Activated T-helper 1 cell treated with anti-CD3 and anti-CD28 coated beads, Interleukin-2, amount 50 U/mL, for 16 hours (primary cell): ENCODE measurements at regions not wholly inside any gene's neighbourhood (a gene's known extent, or its start where the extent isn't known, plus 50 kb on each side); places are given as distances from the start of the nearest gene placed in this dataset.
"Not testable (repeated sequence)": the region's sequence is repeated elsewhere in the genome, so short reads cannot be mapped to it uniquely, and the experiment has no call there.

Source experiments
- DNase-seq, 2 donors: peaks; one replicate each; pipeline ENCODE4 v3.0.0-alpha.2; 2020; ENCODE audit warnings: low read depth in 1 of 2, low spot score in 1 of 2

DNA sequence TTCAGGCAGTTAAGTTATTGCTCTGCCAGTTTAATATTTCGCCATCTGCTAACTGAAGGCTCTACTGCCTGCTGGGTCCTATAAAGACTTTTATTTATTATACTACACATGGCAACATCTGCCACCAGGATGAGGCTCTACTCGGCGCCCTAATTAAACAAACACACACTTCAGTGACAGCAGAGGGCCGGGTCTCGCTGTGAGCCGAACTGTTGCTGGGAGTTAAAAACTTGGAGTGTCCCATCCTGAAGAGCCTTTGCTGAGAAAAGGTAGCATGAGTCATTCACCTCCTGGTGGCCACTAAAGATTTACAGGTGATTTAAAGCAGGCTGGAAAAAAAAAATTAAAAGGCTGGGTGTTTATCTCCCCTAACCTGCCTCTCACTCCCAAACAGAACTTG lies 183.7 kb downstream of the NPIPA8 start:
- not testable (repeated sequence) for DNase-seq

DNA sequence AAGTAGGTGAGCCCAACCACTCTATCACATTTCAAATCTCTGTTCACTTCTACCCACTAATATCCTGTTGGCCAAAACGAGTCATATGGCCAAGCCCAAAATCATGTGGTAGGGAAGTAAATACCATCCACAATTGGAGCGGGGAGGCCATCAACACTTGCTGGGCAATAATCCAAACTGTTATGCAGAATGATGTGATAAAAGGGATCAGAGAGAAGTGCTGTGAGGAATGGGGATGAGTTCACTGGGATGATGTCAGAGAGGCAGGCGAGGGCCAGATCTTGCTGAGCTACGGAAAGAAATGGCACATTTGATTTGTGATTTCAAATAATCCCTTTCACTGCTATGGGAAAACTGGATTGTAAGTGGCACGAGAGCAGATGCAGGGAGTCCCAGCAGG lies 188.4 kb downstream of the NPIPA8 start:
- not testable (repeated sequence) for DNase-seq

DNA sequence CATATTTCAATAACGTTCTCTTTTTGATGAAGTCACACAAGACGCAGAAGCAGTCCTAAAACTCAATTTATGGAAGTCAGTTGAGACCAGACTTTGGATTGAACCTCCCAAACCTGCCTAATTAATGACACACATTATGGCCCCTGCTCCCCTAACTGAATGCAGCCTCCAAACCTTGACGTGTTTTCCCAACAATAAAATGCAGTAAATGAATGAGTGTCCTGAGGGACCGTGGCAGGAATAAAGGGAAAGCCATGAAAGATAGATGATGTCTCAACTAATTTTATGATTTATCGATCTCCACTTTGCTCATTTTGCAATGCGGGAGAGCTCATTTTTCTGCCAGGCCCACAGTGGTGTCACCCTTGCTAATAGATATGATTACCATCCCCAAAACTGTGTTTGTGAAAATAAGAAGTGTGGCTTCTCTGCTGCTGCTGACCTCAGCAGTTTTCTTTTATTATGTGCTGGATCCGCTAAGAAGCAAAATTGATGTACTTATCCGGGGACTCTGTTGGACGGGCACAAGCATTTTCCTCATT lies 189.9 kb downstream of the NPIPA8 start:
- DNase-seq: not testable (repeated sequence)

DNA sequence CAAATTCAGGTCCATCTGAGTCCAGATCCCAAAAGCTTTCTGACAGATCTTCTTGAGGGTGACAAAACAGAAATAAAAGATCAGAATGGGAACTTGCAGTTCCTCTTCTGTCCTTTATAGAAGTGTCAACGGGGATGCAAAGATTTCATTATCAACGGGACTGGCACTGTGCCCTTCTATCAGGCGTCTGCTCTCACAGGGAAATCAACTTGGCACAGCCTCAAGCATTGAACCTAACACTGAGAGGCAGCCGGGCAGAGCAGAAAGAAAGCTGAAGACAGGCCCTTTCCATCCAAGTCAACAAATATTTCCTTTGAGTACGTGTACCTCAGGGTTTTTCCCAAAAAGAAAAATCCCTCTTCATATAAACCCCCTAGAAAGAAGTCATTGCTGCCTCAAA lies 194.5 kb downstream of the NPIPA8 start:
- not testable (repeated sequence) for DNase-seq

DNA sequence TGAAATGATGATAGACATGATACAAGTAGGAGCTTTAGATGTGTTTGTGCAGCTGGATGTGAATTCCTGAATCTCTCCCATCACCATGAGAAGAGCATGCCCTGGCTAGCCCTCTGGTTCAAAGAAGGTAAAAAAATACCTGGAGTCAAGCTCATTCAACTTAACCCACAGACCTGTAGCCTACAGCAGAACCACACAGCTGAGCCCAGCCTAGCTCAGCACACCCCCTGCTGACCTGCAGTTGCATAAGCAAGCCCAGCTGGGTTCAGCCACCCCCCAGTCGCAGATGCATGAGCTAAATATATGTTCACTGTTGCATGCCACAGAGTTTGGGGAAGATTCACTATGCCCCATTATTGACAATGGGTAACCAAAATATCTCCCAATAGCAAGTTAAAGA lies 200.2 kb downstream of the NPIPA8 start:
- not testable (repeated sequence) for DNase-seq

DNA sequence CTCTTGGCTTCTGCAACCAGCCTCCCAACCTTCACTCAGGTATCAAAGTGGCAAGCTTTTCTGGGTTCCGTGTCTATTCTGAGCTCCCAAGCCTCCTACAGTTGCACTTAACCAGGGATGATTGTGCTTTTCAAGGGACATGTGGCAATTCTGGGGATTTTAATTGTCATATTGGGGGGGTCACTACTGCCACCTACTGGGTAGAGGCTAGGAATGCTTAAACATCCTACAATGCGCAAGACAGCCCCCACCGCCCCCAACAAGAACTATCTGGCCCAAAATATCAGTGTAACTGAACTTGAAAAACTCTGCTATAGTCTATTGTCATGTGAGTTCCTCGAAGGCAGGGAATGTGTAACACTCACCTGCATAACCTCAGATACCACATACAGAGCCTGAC lies 201.5 kb downstream of the NPIPA8 start:
- DNase-seq: not testable (repeated sequence)

DNA sequence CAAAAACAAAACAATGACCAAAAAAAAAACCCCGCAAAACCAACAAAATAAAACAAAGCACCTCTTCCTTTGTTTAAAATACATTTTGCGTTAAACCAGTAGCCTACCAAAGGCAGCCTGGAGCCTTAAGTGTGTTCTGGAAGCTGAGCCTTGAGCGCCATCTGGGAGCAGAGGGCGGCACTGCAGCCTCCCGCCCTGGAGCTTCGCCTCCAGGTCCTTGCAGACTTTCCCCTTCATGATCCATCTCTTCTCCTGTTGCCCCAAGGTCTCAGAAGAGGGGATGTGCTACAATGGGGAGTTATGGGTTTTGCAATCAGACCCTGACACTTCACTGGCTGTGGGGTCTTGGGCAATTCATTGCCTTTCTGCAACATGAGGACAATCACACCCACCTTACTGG lies 204.9 kb downstream of the NPIPA8 start:
- DNase-seq: not testable (repeated sequence)

DNA sequence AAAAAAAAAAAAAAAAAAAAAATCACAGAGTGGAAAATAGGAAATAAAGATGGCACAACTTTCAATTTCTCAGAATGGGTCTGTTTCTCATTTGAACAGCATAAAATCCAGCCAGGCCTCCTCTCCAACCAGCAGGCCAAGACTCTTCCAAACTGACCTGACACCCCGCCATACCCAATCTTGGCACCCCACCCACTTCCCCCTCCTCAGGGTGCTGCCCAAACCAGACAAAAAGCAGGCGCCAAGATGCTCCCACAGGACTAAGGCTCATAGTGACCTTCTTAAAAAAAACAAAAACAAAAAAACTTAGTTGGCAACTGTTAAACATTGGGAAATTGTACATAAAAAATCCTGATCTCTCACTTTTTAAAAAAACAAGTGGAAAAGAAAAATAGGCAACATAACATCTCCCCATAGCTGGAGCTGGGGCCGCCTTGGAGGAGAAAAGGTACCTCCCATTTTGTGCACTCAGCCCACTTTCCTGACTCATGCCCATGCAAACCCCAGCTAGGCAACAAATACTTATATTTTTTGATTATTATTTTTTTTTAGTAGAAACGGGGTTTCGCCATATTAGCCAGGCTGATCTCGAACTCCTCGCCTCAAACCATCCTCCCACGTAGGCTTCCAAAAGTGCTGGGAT lies 205.9 kb downstream of the NPIPA8 start:
- DNase-seq: not testable (repeated sequence)

DNA sequence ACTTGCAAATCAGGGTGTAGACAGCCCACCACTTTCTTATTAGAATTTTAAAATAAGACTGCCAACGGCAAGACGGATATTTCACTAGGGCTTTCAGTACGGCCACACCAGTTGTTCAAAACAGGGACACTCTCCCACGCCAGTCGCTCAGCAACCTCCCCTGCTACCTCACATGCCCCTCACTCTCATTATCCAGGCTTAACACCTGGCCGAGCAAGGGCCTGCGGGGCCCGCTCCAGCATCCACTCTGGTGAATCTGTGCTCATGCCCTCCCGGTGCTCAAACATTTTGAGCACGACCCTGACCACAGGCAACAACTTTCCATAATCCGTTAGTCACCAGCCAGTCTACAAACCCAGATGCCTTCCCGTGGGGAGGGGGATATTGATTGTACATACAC lies 209.5 kb downstream of the NPIPA8 start:
- not testable (repeated sequence) for DNase-seq

DNA sequence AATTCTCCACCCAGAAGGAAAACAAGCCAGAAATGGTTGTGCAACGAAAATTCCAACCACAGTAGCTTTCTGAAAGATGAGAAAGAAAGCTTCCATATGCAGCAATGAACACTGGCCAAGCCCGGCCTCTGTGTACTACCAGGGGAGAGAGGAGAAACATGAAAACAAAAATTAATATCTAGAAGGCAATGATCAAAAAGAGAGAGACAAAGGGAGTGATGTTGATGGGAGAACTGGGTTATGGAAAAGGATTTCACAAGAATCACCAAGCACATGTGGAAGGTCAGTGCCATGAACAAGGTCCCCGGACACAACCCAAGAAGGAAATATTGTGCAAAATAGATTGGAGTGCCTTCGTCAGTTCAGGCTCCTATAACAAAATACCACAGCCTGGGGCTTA lies 217.4 kb downstream of the NPIPA8 start:
- DNase-seq: not testable (repeated sequence)

DNA sequence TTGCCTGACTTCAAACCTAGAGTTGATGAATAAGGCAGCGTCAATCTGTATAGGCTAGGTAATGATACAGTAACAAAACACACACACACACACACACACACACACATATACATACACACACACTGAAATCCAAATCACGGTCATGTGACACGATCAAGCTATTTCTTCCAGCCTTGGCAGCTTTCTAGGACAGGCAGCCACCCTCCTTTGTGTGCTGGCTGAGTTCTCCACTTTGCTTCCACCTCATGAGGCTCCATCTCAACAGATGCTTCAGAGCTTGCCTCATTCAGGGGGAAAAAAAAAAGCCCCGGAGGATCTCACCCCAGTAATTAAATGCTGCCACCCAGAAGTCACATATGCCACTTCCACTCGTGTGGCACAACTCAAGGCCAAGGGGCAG lies 217.9 kb downstream of the NPIPA8 start:
- not testable (repeated sequence) for DNase-seq

DNA sequence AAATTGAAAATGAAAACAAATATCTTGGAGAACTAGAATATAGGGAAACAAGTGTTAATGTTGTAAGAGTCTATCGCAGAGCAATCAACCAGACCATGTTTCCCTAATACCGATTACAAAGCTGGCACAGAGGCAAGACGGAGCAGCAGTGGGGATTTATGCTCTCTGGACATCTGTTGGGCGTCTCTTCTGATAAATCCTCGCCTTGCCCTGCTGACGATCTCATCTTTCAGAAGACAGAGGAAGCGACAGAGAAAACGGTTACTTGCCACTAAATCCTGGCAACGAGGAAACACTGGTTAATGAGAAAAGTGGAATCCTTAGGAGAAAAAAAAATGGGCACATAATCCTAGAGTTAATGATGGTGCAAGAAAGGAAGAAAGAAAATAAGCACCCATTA lies 218.5 kb downstream of the NPIPA8 start:
- DNase-seq: not testable (repeated sequence)

DNA sequence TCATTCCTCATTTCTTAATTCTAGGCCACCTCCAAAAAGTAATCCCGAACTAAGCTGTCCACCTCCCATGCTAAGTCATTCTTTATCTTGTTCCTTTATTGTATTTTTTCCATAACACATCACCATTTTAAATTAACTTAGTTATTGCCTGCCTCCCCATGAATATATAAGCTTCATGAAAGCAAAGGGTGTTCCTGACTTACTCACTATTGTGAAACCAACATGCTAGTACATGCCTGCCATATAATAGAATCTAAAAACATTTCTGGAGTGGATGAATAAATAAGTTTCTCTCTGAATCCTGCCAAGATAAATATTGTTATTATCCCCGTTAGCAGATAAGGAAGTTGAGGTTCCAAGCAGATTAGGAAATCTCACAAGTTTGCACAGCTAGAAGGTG lies 232.1 kb downstream of the NPIPA8 start:
- not testable (repeated sequence) for DNase-seq

DNA sequence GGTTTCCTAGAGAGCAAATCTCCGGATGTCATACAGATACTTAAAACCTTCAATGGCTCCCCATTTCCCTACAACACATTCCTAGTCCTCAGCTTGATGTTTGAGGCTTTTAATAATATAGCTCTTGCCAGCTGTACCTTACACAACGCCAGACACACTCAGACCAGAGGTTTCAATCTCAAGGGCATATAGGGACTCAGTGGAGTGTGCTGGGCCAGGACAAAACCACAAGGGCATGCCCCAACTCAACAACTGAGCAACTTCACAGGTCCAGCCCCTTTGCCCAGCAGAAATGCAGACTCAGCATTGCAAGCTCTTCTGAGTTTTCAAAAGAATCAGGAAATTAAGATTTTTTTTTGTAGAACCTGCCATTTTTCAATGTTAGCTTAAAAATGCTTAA lies 235.5 kb downstream of the NPIPA8 start:
- DNase-seq: not testable (repeated sequence)

DNA sequence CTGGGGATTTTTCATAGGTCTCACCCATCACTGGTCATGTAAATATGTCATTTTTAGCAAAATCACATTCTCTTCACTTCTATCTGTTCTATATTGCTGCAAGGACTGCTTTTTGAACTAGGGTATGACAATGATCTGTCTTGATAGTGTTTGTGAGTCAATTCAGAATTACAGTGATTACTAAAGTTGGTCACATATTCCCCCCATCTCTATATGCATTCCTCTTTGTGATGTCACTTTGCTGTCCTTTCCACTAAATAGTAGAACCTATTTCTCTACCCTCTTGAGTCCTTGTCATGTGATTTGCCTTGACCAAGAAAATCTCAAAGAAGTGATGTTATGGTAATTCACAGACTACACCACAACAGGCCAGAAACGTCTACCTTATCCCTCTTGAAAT lies 243.9 kb downstream of the NPIPA8 start:
- DNase-seq: not testable (repeated sequence)

DNA sequence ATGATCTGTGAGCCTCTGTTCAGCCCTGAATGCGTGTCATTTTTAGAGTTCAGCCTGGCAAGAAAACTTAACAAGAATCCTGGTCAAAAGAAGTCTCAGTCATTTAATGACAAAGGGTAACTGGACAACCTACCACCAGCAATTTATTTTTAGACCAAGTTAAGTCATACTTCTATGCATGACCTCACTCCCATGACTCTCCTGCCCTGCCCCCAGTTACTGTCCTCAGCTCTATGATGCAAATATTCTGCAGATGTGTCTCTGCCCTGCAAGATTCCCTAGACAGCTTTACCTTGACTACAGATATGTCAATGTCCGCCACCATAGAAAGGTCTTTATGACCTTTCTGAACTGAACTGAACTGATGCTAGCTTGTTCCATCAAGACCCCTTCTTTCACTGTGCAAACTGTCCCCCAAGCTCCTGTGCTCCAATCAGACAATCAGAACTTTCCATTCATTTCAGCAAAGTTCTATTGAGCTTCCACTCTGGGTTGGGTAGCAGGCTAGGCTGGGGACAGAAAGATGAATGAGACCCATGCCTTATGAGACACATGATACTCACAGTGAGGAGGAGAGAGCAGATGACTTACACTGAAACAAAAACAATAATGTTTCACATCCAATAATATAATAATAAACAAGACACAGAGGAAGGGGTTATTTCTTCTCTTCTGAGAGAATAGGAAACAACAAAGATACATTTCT lies 255.7 kb downstream of the NPIPA8 start:
- DNase-seq: not testable (repeated sequence)

DNA sequence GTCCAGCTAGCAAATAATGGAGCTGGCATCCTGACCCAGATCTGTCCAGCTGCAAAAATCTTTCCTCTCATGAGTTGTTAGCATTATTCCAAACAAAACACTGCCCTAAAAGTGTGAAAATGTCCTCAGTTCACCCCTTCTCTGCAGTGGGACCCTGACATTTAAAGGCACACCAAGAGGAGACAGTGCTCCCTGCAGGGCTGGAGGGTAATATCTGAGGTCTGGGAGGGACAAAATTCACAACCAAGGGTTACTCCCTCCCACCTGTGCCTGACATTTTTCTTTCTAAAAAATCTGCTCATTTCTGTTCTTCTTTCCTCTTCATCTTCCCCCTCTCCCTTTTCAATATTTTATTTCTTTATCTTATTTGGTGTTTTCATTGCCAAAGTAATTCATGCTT lies 258.6 kb downstream of the NPIPA8 start:
- not testable (repeated sequence) for DNase-seq

DNA sequence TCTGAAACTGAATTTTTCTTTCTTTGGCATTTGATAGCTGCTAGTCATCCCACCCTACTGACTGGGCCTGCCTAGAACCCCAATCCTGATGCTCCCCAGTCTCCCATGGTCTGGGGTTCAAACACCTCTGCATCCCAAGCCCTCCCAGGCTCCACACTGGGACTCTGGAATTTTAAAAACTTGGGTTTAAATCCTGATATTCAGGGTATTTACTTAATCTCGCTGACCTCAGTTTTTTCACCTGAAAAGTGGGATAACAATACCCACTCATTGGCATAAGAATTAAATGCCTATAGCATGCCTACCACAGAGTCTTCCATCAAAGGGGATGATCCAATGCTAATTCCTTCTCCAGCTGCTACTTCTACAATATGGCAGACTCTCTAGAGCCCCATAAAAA lies 264.4 kb downstream of the NPIPA8 start:
- no peak for DNase-seq

DNA sequence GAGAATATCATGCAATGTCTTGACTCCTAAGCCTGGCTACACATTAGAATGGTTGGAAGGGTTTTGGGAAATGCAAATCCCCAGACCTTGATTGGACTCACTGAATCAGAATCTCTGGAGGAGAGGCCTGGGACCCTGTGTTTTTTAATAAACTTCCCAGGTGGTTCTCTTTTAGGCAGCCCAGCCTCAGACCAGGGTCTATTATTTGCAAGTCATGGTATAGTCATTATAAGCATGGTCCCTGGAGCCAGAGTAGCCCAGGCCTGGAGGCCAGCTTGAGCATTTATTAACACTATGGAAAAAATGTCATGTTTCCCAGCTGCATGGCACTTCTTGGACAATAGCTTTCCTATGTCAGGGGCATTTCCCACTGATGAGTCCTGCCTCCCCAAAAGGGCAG lies 266.9 kb downstream of the NPIPA8 start:
- DNase-seq: no peak

DNA sequence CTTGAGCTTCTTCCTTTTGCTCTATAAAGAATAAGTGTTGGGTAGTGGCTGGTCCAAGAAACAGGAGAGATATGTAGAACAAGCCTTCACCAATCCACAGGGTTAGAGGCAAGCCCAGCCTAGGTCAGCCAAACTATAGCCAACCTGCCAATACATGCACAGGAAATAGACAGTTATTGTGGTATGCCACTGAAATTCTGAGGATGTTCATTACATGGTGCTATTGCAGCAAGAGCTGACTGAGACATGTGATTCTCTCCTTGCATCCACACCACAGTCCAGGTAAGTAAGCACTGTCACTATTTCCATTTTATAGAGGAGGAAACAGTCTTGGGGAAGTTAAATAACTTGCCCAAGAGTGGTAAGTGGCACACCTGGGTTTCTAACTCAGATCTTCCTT lies 268.1 kb downstream of the NPIPA8 start:
- DNase-seq: no peak

DNA sequence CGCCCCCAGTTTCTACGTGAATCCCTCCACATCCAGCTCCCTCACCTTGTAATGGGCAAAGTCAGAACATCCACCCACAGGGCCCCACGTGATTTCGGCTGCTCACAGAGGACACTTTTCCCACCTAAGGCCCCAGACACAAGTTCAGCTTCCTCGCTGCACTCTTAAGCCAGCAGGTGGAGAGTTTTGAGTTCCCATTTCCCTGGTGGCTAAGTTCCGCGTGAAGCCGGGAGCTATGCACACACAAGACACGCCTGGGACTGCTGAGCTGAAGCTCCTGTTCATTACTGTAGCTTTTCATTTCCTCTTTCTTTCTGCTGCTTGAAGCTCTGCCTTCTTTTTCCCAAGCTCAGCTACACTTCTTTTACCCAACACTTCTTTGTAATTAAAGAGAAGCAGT lies 273.8 kb downstream of the NPIPA8 start:
- no peak for DNase-seq

DNA sequence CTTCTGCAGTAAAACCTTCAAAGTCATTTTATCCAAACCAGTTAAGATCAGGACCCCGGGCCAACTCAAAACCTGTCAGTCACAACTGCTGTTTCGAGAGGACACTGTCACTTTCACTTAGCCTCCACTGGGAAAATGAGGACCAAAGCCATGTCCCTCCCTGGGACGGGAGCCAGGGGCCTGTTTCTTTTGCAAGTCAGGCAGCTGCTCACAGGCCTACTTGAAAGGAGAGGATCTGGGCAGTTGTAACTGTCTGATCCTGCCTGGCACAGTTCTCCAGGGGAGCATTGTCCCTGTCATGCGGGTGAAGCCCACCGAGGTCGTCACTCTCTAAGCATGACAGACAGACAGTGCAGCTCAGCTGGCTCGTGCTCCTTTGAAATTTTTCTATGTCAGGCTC lies 276.2 kb downstream of the NPIPA8 start:
- DNase-seq: no peak

DNA sequence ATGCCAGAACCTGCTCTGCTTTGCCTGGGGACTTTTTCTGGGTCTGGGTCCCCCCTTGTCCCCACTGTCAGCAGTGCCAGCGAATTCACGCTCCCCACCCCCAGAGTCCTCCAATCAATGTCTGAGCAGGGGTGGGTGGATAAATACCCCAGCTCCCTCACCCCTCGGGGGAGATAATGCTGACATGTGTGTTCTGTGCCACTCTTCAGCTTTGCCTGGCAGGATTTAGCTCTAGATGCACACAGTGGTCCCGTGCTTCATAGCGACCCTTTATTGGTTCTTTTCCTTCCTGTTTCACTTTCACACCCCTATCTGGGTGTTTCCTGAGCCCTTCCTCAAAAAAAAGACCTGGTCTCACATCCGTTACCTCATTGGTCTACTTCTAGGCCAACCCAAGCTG lies 277.0 kb downstream of the NPIPA8 start:
- DNase-seq: no peak
